Bone marrow (tissue), 2 donors: ENCODE measurements at regions not wholly inside any gene's neighbourhood (a gene's known extent, or its start where the extent isn't known, plus 50 kb on each side); places are given as distances from the start of the nearest gene placed in this dataset.
"Not testable (repeated sequence)": the region's sequence is repeated elsewhere in the genome, so short reads cannot be mapped to it uniquely, and the experiment has no call there.

Source experiments
- DNase-seq, 2 donors: peaks; one replicate each; lab custom pipeline; 2025; lab: John Stamatoyannopoulos, UW

DNA sequence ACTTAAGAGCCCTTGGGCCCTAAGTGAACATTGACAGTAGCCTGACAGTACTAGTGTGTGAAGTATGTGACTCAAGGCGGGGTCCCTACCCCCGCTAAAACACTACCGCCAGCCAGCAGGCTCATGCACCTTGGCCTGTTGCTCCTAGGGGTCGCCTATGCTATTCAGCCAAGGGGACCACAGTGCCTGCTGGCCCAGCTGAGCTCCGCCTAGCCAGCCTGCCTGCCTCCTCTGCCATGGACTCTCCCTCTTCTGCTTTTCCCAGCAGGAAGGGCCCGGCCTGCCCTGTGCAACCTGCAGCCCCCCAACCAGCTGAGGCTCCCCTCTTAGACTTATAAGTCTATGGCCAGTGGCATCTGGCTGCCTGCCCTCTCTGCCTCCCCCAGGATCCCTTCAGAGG is 193.1 kb downstream of the MSX2 start:
- DNase-seq, result not testable (repeated sequence)

GRCh38 chr5:174916924-174917323 is 192.5 kb downstream of the MSX2 start:
- not testable (repeated sequence) for DNase-seq

- DNase-seq, result no peak
Observed at GRCh38 chr5:174916227-174916626, 191.8 kb downstream of the MSX2 start.

GRCh38 chr5:174911118-174911517 is 186.7 kb downstream of the MSX2 start:
- no peak for DNase-seq

DNA sequence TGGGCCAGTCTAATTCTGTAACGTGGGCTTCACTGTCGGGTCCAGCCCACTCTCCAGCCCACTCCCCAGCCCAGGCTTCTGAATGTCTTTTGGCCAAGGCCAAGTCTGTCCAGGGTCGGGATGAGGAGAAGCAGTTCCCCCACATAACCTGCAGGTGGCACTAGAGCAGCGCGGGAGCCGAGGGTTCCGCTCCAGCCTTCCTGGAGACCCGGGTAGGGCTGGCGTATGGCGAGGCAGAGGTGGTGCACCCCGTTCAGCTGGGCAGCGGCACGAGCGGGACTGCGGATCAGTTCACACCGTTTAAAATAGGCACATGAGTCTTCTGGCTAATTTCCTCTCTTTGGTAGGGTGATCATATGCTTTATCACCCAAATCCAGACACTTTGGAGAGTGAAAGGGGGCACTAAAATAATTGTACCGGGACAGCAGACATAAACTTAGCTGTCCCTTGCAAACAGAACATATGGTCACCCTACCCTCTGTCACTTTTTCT is 185.9 kb downstream of the MSX2 start:
- peak; percentile 4 to 23 for DNase-seq

DNA sequence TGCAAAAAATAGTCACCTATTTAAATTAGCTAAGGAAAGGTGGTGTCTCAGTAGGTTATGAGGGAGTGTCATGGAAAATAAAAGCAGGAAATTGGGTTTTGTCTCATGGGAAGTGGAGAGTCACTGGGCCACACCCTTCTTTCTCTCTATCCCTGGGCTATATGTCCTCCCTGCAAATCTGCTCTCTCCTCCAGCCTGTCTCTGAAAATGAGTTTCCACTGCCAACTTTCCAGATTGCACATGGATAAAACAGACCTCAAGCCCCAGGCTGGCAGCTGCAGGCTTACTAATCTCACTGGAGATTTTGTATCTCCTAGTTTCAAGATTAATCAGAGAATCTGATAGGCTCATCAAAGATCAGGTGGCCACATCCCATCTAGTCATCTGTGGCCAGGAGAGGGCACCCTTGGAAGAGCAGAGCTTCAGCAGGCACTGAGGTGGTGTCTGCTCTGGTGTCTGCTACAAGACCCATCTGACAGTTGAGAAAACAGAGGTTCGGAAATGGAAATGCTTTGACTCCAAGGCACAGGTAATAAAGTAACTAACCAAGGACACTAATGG is 178.9 kb downstream of the MSX2 start:
- no peak for DNase-seq

GRCh38 chr5:174901336-174901735 is 177.0 kb downstream of the MSX2 start:
- DNase-seq, result no peak

DNA sequence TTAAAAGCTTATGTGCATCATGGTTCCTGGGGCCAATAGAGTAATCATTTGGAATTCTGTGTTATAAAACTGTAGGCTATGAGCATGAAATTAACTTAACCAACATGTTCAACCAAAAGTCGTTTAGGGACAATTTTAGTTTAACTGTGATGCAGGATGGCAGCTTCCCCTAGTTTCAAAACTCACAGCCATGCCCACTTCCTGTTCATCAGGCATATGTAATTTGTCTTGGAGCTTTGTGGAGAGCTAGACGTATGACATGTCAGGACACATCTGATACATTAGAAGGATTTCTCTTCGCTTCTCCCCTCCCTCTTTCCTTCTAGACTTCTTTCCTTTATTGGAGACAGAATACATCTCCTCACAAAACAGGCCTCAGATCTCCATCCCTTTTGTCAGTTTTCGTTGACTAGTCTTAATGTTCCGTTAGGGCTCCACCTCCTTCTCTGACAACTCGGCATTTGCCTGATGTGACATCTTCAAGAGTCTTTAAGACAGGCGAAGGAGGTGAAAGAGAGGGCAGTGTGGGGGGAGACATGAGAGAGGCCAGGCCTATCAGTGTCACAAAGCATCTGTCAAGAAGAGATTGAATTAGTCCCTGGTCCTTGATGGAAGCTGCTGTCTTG is 176.0 kb downstream of the MSX2 start:
- no peak for DNase-seq

DNA sequence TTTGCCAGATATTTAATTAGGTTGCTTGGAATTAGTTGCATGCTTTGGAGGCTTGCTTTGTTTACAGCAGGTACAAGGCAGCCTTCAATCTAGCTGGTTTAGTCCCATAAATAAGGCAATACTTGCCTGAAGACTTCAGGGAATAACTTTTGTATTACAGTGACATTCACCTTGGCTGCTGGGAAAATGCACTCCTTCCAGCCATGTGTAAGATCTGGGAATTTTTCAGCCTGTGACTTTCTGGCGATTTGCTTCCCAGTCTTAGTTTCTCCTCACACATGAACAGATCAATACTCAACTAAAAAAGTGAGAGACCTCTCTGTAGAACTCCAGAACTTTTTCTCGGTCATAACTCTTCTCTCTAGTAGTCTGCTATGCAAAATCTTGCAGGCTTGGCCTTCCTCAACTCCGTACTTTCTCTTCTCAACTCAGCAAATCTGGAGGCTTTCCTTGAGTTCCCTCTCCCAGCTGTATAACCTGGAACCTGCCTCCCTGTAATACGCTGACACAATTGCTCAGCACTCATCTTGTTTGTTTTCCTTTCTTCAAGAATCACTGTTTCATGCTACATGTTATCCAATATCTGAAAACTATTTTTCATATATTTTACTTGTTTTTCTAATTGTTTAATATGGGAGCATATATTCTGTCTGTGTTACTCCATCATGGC is 173.0 kb downstream of the MSX2 start:
- no peak for DNase-seq

- no peak for DNase-seq
Observed at GRCh38 chr5:174895360-174895759, 171.0 kb downstream of the MSX2 start.

- no peak for DNase-seq
Observed at GRCh38 chr5:174892742-174893141, 168.4 kb downstream of the MSX2 start.

- not testable (repeated sequence) for DNase-seq
Observed at GRCh38 chr5:174880412-174881200, 156.2 kb downstream of the MSX2 start.

GRCh38 chr5:174877987-174878386 is 153.6 kb downstream of the MSX2 start:
- no peak for DNase-seq

- no peak for DNase-seq
Observed at GRCh38 chr5:174872271-174872670, 147.9 kb downstream of the MSX2 start.

DNA sequence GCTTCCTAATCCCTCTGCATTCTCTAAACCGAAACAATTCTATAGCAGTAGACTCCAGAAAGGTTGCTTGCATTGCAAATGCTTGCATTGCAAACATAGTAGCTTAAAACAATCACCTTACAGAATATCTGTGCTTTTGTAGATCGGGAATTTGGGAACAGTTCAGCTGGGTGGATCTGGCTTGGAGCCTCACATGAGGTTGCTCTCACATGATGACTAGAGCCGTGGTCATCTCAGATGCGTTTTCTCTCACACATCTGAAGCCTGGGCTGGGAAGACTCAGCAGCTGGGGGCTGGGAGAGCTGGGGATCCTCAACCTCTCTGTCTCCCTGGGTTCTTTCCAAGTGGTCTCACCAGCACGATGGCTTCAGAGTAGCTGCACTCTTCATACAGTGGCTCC is 127.8 kb downstream of the MSX2 start:
- DNase-seq, result no peak

- DNase-seq, result no peak
Observed at GRCh38 chr5:174850565-174851169, 126.3 kb downstream of the MSX2 start.

DNA sequence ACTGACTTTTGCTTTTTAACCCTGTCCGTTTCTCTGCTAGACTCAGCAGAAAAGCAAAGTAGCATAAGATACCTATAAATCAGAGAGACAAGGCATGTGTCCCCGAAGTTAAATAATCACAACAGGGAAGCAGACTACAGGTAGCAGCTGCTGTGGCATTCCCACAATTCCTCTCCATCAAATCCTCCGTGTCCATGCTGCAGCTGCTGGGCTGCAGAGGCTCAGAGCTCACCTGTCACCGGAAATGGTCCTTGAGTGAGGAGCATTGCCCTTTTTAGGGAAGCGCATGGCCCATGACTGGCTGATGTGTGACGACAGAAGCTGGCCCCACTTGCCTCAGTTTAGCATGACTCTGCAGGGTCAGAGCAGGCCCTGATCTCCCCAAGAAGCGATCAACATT is 125.0 kb downstream of the MSX2 start:
- DNase-seq, result no peak

GRCh38 chr5:174844971-174845370 is 120.6 kb downstream of the MSX2 start:
- DNase-seq, result no peak

- no peak for DNase-seq
Observed at GRCh38 chr5:174843263-174844250, 119.2 kb downstream of the MSX2 start.

GRCh38 chr5:174840435-174840834 is 116.1 kb downstream of the MSX2 start:
- DNase-seq, result no peak

DNA sequence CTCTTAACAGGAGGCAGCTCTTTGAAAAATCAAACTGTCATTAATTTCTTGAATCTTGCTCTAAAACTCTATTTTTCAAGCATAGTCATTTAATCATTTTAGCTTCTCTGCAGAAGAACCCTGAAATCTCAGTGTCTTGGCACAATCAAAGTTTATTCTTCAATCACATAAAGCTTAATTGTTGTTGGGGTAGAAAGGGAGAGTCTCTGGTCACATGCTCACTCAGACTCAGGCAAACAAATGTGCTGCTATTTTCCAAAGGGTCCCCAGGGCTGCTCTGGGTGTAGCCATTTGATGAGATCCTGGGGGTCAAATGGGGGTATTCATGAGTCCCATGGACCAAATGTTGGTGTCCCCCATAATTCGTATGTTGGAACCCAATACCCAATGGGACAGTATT is 114.8 kb downstream of the MSX2 start:
- no peak for DNase-seq
